ENCODE measurements at regions not wholly inside any gene's neighbourhood (a gene's known extent, or its start where the extent isn't known, plus 50 kb on each side); places are given as distances from the start of the nearest gene placed in this dataset.

DNA sequence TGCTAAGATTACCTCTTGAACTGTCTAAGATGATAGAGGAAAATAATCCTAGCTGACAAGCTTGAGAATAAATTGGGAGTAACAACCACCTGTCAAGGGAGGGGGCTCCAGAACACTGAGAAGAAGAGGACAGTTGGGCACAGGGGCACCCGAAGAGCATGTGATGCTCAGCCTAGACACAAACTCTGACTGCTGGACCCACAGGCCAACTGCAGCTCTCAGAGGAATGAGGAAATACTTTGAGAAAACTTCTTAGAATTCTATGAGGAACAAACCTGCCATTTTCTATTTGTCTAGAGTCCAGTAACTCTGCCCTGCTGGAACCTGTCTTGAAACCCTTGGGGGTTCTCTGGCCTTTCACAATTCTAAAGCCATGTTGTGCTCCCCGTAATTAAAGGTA is 124.1 kb upstream of the KCNK2 start:
- TF ChIP-seq, protein P1, sequence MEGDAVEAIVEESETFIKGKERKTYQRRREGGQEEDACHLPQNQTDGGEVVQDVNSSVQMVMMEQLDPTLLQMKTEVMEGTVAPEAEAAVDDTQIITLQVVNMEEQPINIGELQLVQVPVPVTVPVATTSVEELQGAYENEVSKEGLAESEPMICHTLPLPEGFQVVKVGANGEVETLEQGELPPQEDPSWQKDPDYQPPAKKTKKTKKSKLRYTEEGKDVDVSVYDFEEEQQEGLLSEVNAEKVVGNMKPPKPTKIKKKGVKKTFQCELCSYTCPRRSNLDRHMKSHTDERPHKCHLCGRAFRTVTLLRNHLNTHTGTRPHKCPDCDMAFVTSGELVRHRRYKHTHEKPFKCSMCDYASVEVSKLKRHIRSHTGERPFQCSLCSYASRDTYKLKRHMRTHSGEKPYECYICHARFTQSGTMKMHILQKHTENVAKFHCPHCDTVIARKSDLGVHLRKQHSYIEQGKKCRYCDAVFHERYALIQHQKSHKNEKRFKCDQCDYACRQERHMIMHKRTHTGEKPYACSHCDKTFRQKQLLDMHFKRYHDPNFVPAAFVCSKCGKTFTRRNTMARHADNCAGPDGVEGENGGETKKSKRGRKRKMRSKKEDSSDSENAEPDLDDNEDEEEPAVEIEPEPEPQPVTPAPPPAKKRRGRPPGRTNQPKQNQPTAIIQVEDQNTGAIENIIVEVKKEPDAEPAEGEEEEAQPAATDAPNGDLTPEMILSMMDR (IDR thresholded peaks at IDR 0.05; ENCODE audit: extremely low read depth, missing control alignments), result no peak

DNA sequence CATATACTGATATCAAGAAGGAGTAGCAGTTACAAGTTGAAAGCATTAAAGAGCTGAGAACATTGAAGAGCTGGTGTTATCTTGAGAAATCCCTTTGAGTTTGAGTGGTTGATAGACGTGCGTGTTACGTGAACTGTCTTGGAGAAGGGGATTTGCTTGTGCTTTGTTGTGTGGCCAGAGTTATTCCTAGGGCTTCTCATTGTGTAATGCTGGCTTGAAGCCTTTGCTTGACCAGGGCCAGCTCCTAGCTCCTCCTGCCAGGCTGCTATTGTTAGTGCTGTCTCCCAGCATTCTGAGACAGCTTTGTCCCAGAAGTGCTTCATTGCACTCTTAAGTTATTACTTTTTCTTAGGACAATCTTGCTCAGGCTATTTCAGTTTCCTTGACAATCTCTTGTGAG is 116.2 kb upstream of the KCNK2 start:
- no peak for DNase-seq (ENCODE audit: low spot score)

More for the DNA sequence above, 124.1 kb upstream of the KCNK2 start:
- DNase-seq (ENCODE audit: low spot score), result no peak

DNA sequence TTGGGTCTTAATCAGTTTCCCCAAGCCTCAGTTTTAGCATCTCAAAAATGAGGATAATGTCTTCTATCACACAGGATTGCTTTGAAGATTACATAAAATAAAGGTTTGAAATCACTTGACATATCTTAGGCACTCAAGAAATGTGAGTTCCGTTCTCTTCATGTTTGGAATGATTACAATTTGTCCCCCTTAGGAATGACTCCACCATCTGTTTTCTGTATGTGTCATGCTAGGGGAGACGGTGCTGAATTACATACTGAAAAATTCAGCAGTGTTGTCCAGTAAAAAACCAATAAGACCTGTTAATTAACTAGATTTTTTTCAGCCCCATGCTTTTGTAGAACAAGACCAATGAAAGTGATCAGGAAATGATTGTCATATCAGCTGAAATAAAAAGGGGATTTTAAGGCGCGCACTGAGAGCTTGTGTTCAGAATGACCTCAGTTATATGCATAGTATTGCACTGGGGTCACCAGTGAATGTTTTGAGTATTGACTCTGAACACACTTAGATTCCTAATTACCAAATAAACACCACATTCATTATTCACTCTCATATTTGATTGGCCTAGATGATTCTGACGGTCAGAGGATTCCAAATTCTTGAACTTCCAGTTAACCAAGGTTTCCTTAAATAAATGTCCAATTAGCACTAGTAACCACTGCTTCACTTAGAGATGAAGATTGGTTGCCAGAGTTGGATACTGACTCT is 114.5 kb upstream of the KCNK2 start:
- no peak for DNase-seq (ENCODE audit: low spot score)
- TF ChIP-seq, protein P1 (IDR thresholded peaks at IDR 0.05; ENCODE audit: extremely low read depth, missing control alignments), result no peak

More for the DNA sequence above, 116.2 kb upstream of the KCNK2 start:
- TF ChIP-seq, protein P1 (IDR thresholded peaks at IDR 0.05; ENCODE audit: extremely low read depth, missing control alignments), result no peak

GRCh38 chr1:214970016-214970415 is 112.5 kb upstream of the KCNK2 start:
- DNase-seq (ENCODE audit: low spot score), result no peak
- TF ChIP-seq, protein P1 (IDR thresholded peaks at IDR 0.05; ENCODE audit: extremely low read depth, missing control alignments), result no peak

DNA sequence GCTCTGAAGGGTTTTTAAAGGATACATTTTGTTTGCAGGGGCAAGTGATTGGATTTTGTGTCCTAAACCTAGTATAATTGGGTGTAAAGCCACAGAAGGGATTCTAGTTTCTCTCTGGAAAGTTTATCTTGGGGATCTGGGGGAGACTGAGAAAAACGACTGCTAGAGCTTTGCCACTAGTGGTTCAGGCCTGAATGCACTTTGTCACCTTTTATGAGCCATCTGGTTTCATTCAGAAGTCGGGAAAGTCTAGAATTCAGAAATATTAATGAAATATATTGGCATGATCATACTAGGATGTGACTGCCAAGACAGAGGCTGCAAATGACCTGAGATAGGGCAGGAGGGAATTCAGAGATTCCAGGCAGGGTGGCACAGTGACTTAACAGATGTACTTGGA is 111.5 kb upstream of the KCNK2 start:
- TF ChIP-seq, protein P1 (IDR thresholded peaks at IDR 0.05; ENCODE audit: extremely low read depth, missing control alignments), result no peak
- DNase-seq (ENCODE audit: low spot score), result no peak

- DNase-seq (ENCODE audit: low spot score), result no peak
These were observed 108.5 kb upstream of the KCNK2 start for GRCh38 chr1:214974002-214974401.

DNA sequence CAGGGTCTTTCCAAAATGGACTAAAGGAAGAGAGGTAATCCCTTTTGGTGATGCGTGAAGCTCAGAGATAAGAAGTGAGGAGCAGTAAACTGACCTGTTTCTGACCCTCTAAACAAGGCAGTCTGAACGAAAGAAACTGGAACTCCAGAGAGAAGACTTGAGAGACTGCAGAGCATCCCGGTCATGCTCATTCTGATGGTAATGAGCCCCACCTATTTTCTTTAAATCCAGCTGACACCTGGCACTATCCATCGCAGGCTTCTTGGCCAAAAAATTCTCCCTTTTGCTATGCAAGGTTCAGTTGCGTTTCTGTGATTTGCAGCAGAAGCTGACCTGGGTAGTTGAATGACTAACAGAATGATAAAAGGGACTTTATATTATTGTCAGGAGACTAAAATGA is 105.9 kb upstream of the KCNK2 start:
- no peak for DNase-seq (ENCODE audit: low spot score)
- TF ChIP-seq, protein P1 (IDR thresholded peaks at IDR 0.05; ENCODE audit: extremely low read depth, missing control alignments), result no peak

More at GRCh38 chr1:214974002-214974401, 108.5 kb upstream of the KCNK2 start:
- TF ChIP-seq, protein P1 (IDR thresholded peaks at IDR 0.05; ENCODE audit: extremely low read depth, missing control alignments), result no peak

All from GM20000 (cell line).